ENCODE measurements at regions not wholly inside any gene's neighbourhood (a gene's known extent, or its start where the extent isn't known, plus 50 kb on each side); places are given as distances from the start of the nearest gene placed in this dataset.
"Not testable (repeated sequence)": the region's sequence is repeated elsewhere in the genome, so short reads cannot be mapped to it uniquely, and the experiment has no call there.

DNA sequence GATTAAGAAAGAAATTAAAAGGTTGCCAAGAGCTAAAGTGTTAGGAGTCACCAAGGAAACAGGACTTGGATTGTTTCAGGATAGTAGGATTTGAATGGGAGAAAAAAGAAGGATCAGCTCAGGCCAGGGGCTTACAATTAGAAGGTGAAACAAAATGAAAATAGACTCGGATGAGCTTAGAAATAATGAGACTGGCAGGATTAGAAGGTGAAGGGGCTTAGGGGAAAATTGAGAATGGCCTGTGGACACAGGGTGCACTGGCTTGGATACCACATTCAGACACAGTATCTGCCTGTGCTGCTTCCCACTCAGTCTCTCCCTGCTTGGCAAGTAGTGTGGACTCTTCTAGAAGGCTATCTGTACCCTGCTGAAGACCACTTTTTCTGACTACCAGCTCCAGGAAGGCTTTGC, 206.1 kb upstream of the ATP10A start:
- peak; percentile 60 for DNase-seq (ENCODE audit: low read depth)
- no peak overlapping the region for H3K4me3 ChIP-seq (ENCODE audit: low read length)
- TF ChIP-seq, protein P1, sequence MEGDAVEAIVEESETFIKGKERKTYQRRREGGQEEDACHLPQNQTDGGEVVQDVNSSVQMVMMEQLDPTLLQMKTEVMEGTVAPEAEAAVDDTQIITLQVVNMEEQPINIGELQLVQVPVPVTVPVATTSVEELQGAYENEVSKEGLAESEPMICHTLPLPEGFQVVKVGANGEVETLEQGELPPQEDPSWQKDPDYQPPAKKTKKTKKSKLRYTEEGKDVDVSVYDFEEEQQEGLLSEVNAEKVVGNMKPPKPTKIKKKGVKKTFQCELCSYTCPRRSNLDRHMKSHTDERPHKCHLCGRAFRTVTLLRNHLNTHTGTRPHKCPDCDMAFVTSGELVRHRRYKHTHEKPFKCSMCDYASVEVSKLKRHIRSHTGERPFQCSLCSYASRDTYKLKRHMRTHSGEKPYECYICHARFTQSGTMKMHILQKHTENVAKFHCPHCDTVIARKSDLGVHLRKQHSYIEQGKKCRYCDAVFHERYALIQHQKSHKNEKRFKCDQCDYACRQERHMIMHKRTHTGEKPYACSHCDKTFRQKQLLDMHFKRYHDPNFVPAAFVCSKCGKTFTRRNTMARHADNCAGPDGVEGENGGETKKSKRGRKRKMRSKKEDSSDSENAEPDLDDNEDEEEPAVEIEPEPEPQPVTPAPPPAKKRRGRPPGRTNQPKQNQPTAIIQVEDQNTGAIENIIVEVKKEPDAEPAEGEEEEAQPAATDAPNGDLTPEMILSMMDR (conservative IDR thresholded peaks at IDR 0.05; ENCODE audit: low read depth, low read length) = no peak

- no peak overlapping the region for H3K4me3 ChIP-seq (ENCODE audit: low read length)
- TF ChIP-seq, protein P1 (conservative IDR thresholded peaks at IDR 0.05; ENCODE audit: low read depth, low read length) = no peak
- no peak for DNase-seq (ENCODE audit: low read depth)
These were observed 203.8 kb upstream of the ATP10A start for GRCh38 chr15:26066896-26067295.

DNA sequence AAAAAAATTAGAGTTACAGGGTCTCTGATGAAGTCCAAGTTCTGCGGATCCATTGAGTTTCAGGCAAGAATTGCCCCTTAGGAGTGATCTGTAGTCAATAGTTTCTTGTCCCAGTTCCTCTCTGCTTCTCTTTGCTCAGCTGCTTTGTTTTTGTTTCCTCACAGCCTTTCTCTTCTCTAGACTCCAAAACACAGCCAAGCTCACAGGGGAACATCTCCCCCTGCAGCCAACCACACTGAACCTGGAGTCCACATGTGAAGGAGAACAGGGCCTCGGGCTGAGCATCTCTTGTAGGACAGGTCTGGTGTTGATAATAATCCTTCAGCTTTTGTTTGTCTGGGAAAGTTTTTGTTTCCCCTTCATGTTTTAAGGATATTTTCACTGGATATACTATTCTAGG, 202.6 kb upstream of the ATP10A start:
- no peak overlapping the region for H3K4me3 ChIP-seq (ENCODE audit: low read length)
- TF ChIP-seq, protein P1 (conservative IDR thresholded peaks at IDR 0.05; ENCODE audit: low read depth, low read length) = no peak
- DNase-seq (ENCODE audit: low read depth) = no peak

DNA sequence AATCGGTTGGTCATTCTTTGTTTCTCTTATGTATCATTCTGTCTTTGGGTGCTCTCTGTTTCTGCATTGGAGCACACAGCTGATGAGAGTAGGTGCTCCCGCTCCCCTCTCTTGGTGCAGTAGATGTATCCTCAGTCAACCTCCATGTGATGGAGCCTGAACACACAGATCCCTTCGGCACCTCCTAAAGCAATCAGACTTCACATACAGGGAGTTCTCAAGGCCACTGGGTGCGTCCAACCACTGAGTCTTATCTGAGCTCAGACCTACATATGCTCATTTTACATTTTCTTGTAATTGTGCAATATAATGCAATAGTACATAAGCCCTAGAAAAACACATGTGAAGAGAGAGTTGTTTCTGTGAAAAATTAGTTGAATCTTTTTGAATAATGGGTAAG, 198.1 kb upstream of the ATP10A start:
- DNase-seq (ENCODE audit: low read depth) = no peak
- no peak overlapping the region for H3K4me3 ChIP-seq (ENCODE audit: low read length)
- TF ChIP-seq, protein P1 (conservative IDR thresholded peaks at IDR 0.05; ENCODE audit: low read depth, low read length) = no peak

DNA sequence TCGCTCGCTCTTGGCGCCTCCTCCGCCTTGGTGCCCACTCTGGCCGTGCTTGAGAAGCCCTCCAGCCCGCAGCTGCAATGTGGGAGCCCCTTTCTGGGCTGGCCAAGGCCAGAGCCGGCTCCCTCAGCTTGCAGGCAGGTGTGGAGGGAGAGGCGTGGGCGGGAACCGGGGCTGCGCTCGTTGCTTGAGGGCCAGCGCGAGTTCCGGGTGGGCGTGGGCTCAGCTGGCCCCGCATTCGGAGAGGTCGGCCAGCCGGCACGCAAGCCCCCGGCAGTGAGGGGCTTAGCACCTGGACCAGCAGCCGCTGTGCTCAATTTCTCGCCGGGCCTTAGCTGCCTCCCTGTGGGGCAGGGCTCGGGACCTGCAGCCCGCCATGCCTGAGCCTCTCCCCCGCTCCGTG, 193.6 kb upstream of the ATP10A start:
- DNase-seq (ENCODE audit: low read depth); H3K4me3 ChIP-seq (ENCODE audit: low read length): not testable (repeated sequence)

DNA sequence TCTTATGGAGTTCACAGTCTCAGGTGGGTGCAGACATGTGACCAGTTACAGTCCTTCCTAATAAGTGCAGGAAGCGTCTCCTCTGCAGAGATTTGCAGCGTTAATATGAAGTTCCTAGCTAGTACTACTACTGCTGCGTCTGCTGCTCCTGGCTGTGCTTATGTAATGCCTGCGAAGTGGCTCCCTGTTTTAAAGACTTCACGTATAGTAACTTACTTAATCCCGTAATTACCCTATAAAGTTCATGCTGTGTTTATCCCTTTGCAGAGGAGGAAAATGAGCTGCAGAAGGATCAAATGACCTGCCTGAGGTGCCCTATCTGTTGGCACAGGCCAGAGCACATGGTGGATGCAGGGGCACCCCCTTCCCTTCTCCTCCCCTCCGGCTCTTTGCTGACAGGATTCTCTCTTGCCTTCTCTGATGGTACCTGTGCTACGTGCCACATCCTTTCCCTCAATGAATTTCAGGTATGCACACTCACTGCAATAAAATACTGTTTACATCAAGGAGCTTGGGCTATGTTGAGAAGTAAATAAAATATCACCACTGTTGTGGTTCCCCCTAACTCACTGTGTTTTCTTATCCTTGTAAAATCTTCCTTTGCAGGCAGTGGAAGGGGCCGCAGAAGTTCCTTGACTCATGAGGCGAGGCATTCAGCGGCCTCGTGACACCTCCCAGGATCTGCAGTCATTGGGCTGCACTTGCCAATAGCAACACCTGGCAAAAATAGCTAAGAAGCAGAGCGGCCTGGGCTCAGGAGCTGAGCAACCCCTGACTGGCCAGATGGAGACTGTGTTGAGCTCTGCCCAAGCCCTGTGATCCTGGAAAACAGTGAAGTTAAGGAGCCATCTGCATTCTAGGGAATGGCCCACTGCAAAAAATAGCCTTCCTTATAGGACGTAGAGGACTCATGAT, 188.9 kb upstream of the ATP10A start:
- TF ChIP-seq, protein P1 (conservative IDR thresholded peaks at IDR 0.05; ENCODE audit: low read depth, low read length) = no peak
- no peak for DNase-seq (ENCODE audit: low read depth)

GRCh38 chr15:26050984-26051383, 187.9 kb upstream of the ATP10A start:
- H3K4me3 ChIP-seq (ENCODE audit: low read length) = no peak overlapping the region
- TF ChIP-seq, protein P1 (conservative IDR thresholded peaks at IDR 0.05; ENCODE audit: low read depth, low read length) = no peak

More for the DNA sequence above, 188.9 kb upstream of the ATP10A start:
- no peak overlapping the region for H3K4me3 ChIP-seq (ENCODE audit: low read length)

More at GRCh38 chr15:26050984-26051383, 187.9 kb upstream of the ATP10A start:
- no peak for DNase-seq (ENCODE audit: low read depth)

All from retinal pigment epithelial cell (primary cell).